ENCODE measurements at regions not wholly inside any gene's neighbourhood (a gene's known extent, or its start where the extent isn't known, plus 50 kb on each side); places are given as distances from the start of the nearest gene placed in this dataset.

DNA sequence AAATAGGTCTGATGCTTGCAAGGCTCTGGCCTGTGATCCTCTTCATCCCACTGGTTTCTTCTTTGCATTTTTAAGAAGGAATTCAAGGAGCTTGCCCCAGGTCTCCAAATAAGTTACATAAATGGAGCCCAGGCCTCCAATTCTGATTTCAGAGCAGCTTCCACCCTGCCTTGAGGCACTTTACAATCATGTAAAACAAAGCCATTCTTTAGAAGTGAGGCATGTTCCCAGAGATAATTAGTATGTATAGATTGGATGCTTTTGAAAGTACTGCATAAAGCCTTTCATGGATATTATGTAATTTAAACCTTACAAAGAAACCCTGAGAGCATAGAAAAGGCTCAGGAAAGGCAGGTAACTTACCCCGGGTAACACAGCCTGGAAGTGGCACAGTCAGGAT, 466.5 kb downstream of the MIAT start:
- ATAC-seq (ENCODE audit: low FRiP score) (no peak), DNase-seq (ENCODE audit: low spot score) (no peak)
- no peak for TF ChIP-seq CTCF (IDR thresholded peaks at IDR 0.05)

DNA sequence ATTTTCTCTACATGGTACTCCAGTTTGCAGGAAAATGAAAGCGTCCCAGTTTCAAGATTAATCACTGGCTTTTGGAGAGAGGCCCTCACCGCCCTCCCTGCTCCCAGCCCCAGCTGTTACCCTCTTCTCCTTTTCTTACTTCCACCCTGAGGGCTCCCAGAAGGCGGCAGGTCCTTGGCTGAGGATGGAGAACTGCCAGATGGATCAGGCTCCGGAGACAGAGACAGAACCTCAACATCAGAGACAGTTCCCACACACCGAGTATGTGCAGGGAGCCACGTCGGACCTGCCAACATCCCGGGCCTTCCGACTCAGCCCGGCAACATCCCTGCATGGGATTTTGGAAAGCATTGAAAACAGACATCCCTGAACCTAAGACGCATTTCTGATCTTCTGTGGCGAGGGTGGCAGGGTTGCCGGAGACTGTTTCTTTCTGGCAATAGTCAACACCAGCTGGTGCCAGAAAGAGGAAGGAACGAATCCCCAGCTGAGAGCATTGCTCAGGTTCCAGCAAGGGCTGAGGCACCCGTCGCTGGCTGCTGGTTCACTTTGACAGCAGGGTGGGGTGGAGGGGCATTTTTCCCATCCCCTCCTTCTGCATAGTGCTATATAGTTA, 467.1 kb downstream of the MIAT start:
- TF ChIP-seq CTCF (IDR thresholded peaks at IDR 0.05): no peak
- ATAC-seq (ENCODE audit: low FRiP score) (peak; percentile 52), DNase-seq (ENCODE audit: low spot score) (no peak)

DNA sequence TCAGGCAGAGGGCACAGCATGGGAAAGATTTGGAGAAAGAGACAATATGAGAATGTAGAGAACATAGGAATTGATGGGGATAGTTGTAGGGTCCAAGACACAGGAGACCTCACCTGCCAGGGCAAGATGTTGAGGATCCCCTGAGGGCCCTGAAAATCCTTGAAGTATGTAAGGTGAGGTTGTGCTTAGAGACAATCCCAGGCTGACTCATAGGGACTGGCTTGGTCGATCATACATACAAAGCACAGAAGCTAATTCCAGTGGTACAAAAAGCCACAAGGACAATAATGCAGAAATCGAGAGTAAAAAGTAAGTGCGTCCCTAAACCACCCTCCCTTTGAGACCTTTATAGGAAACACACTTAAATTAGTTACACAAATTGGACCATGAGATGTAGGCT, 468.2 kb downstream of the MIAT start:
- no peak for ATAC-seq (ENCODE audit: low FRiP score)
- TF ChIP-seq CTCF (IDR thresholded peaks at IDR 0.05): no peak

DNA sequence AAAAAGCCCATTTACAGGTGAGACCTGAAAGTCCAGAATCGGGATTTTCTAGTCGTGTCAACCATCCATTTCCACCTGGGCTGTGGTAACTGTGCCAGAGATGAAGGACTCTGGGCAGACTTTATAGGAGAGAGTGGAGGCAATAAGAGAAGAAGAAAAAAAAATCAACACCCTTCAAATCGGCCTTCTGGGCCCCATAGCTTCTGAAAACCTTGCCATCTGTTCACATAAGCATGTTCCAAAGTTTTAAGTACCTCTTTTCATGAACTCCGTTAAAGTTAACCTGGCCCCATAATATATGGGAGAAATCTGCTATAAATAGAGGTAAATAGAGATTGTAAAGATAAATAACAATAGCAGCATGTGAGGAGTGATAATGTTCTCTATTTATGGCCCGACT, 470.5 kb downstream of the MIAT start:
- DNase-seq (ENCODE audit: low spot score): no peak
- TF ChIP-seq CTCF (IDR thresholded peaks at IDR 0.05): no peak
- no peak for ATAC-seq (ENCODE audit: low FRiP score)

More for the DNA sequence above, 468.2 kb downstream of the MIAT start:
- DNase-seq (ENCODE audit: low spot score): no peak

GRCh38 chr22:27128461-27129085, 471.2 kb downstream of the MIAT start:
- DNase-seq (ENCODE audit: low spot score) (no peak), ATAC-seq (ENCODE audit: low FRiP score) (no peak)
- TF ChIP-seq CTCF (IDR thresholded peaks at IDR 0.05): no peak

GRCh38 chr22:27129266-27129665, 471.9 kb downstream of the MIAT start:
- no peak for ATAC-seq (ENCODE audit: low FRiP score)
- no peak for TF ChIP-seq CTCF (IDR thresholded peaks at IDR 0.05)
- DNase-seq (ENCODE audit: low spot score): no peak

DNA sequence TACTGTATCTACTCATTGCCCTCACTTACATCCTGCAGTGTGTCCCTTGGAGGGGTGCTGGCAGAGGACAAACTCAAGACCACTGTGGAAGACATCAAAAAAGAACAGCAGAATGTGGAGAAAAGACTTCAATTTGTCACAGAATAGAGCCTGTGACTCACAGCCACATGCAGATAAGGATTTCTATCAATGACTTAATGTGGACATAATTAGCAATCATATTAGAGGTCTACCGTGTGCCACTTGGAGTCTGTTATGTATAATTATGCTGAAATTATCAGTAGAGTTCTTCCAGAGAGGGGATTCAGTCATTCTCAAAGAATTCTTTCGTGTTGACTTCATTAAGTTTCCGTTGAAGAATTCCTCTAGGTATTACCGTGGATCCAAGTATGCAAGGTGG, 473.5 kb downstream of the MIAT start:
- no peak for TF ChIP-seq CTCF (IDR thresholded peaks at IDR 0.05)
- ATAC-seq (ENCODE audit: low FRiP score) (no peak), DNase-seq (ENCODE audit: low spot score) (no peak)
